ENCODE measurements at regions not wholly inside any gene's neighbourhood (a gene's known extent, or its start where the extent isn't known, plus 50 kb on each side); places are given as distances from the start of the nearest gene placed in this dataset.

DNA sequence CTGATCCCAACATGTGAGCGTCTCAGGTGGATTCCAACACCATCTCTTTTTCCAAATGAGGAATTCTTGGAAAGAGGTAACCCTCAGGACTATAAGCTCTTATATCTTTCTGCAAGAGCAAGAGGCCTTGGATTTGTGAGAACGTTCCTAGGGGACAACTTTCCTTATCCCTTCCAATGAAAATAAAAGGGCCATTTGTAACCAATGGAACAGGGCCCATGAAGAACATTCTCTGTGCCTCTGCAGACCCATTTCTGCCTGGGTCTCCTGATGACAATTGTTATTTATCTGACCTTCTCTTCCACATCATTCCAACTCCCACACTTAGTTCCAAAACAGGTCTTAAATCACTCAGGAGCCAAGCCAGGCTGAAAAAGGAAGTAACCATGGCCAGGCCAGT is 202.6 kb downstream of the ZNF462 start:
- no peak for TF ChIP-seq POLR2A (IDR thresholded peaks at IDR 0.05)
- TF ChIP-seq, protein P1, sequence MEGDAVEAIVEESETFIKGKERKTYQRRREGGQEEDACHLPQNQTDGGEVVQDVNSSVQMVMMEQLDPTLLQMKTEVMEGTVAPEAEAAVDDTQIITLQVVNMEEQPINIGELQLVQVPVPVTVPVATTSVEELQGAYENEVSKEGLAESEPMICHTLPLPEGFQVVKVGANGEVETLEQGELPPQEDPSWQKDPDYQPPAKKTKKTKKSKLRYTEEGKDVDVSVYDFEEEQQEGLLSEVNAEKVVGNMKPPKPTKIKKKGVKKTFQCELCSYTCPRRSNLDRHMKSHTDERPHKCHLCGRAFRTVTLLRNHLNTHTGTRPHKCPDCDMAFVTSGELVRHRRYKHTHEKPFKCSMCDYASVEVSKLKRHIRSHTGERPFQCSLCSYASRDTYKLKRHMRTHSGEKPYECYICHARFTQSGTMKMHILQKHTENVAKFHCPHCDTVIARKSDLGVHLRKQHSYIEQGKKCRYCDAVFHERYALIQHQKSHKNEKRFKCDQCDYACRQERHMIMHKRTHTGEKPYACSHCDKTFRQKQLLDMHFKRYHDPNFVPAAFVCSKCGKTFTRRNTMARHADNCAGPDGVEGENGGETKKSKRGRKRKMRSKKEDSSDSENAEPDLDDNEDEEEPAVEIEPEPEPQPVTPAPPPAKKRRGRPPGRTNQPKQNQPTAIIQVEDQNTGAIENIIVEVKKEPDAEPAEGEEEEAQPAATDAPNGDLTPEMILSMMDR (IDR thresholded peaks at IDR 0.05), result no peak

Measured in thyroid gland (tissue), 4 donors.